ENCODE measurements at regions not wholly inside any gene's neighbourhood (a gene's known extent, or its start where the extent isn't known, plus 50 kb on each side); places are given as distances from the start of the nearest gene placed in this dataset.

DNA sequence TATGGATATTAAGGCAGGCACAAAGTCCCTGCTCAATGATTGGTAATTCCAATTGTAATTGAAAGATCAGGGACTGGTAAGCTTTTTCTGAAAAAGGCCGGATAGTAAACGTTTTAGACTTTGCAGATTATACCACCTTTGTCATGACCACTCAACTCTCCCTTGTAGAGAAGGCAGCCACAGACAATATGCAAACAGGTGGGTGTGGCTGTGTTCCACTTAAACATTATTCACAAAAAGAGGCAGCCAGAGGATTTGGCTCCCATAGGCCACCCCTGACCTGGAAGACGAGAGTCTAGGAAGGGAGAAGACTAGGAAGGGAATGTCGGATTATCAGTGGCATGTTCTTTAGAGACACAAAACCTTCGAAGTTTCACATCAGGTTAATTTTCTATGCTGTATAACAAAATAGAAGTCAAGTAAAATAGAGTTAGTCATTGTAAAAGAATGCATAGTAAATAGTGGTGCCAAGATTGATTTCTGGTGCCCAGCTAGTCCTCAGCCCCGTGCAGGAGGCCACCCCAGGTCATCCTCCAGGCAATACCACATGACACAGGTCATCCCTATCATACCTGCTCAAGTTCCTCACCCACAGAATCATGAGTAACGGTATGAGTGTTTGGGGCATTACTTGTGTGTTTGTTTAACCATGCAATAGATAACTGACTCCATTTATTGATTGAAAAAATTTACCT, 193.8 kb downstream of the PLPP4 start:
- ATAC-seq = no peak
- no peaks in the 10 kb centered on the region for H3K9me3 ChIP-seq (replicated peaks; ENCODE audit: control insufficient read depth, insufficient read depth, low read depth, low read length)

GRCh38 chr10:120656107-120656506, 195.1 kb upstream of the WDR11 start:
- in situ Hi-C loops (cut with MboI) = no loop called here
- no peak for DNase-seq (ENCODE audit: extremely low read depth in 1 of 4, low spot score in 3 of 4)
- no peaks in the 10 kb centered on the region; the same call in 1 of the 2 replicates for H4K20me1 ChIP-seq (replicated peaks; ENCODE audit: control insufficient read depth, insufficient read depth, low read length)
- no peaks in the 10 kb centered on the region for H3K79me2 ChIP-seq (ENCODE audit: control insufficient read depth, insufficient read depth, low read length)
- no peaks in the 10 kb centered on the region for H3K36me3 ChIP-seq (ENCODE audit: control insufficient read depth, insufficient read depth, low read length)
- H3K4me1 ChIP-seq (replicated peaks in 1 of 2; ENCODE audit: control insufficient read depth in 2 of 2, insufficient read depth in 2 of 2, low read length in 2 of 2) = no peaks in the 10 kb centered on the region
- 0% methylated on average over 2 of the region's 2 CpGs for WGBS (ENCODE audit: insufficient coverage, low coverage, missing lambda C conversion rate)
- ATAC-seq = no peak
- H3K9ac ChIP-seq (ENCODE audit: insufficient read depth in 1 of 2, low read depth in 2 of 2, low read length in 2 of 2) = no peak overlapping the region
- H3K9me3 ChIP-seq (replicated peaks; ENCODE audit: control insufficient read depth, insufficient read depth, low read depth, low read length) = no peaks in the 10 kb centered on the region
- H3K27me3 ChIP-seq (ENCODE audit: control insufficient read depth in 2 of 2, insufficient read depth in 2 of 2, low read length in 2 of 2) = no peaks in the 10 kb centered on the region
- intact Hi-C loops (cut with micrococcal nuclease) = no loop called here
- no peaks in the 10 kb centered on the region for H3K9me1 ChIP-seq (ENCODE audit: control insufficient read depth, insufficient read depth, low read length)
- H3K4me2 ChIP-seq (ENCODE audit: insufficient read depth, low read length) = no peak overlapping the region
- POLR2A ChIA-PET = no interaction called here
- no peak overlapping the region for H2AFZ ChIP-seq (ENCODE audit: low read depth, low read length)
- H3K27ac ChIP-seq (ENCODE audit: extremely low read depth, low read depth, low read length) = no peak overlapping the region
- BruUV-seq (replicated peaks) = no TSS peak
- no peak for FAIRE-seq
- H3K4me3 ChIP-seq = no peak overlapping the region
- CTCF ChIA-PET (ENCODE audit: low intra/inter-chr PET ratio) = no interaction called here
- no peak for TF ChIP-seq THAP7 (CRISPR knock-in tag; IDR thresholded peaks at IDR 0.05)
- TF ChIP-seq, protein P1, sequence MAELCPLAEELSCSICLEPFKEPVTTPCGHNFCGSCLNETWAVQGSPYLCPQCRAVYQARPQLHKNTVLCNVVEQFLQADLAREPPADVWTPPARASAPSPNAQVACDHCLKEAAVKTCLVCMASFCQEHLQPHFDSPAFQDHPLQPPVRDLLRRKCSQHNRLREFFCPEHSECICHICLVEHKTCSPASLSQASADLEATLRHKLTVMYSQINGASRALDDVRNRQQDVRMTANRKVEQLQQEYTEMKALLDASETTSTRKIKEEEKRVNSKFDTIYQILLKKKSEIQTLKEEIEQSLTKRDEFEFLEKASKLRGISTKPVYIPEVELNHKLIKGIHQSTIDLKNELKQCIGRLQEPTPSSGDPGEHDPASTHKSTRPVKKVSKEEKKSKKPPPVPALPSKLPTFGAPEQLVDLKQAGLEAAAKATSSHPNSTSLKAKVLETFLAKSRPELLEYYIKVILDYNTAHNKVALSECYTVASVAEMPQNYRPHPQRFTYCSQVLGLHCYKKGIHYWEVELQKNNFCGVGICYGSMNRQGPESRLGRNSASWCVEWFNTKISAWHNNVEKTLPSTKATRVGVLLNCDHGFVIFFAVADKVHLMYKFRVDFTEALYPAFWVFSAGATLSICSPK (IDR thresholded peaks at IDR 0.05; ENCODE audit: borderline replicate concordance) = no peak
- TF ChIP-seq ZNF699 (CRISPR knock-in tag; IDR thresholded peaks at IDR 0.05; ENCODE audit: insufficient replicate concordance) = no peak
- TF ChIP-seq ZNF232 (CRISPR knock-in tag; IDR thresholded peaks at IDR 0.05) = no peak
- no peak for TF ChIP-seq ARID2 (IDR thresholded peaks at IDR 0.05)
- no peak for TF ChIP-seq POLR2G (IDR thresholded peaks at IDR 0.05; ENCODE audit: low read depth, low read length)
- TF ChIP-seq MAFG (tag; conservative IDR thresholded peaks at IDR 0.05) = no peak
- TF ChIP-seq SMARCB1 (IDR thresholded peaks at IDR 0.05; ENCODE audit: insufficient read length, low read depth) = no peak
- TF ChIP-seq CLOCK (CRISPR knock-in tag; IDR thresholded peaks at IDR 0.05; ENCODE audit: borderline replicate concordance) = no peak

More for the DNA sequence above, 193.8 kb downstream of the PLPP4 start:
- Histone ChIP-seq H4K20me1 (replicated peaks; ENCODE audit: control insufficient read depth, insufficient read depth, low read length) (no peaks in the 10 kb centered on the region), H3K9me1 (ENCODE audit: control insufficient read depth, insufficient read depth, low read length) (no peaks in the 10 kb centered on the region), H2AFZ (ENCODE audit: low read depth, low read length) (no peak overlapping the region), H3K36me3 (ENCODE audit: control insufficient read depth, insufficient read depth, low read length) (no peaks in the 10 kb centered on the region), H3K4me2 (ENCODE audit: insufficient read depth, low read length) (no peak overlapping the region), H3K27me3 (ENCODE audit: control insufficient read depth in 2 of 2, insufficient read depth in 2 of 2, low read length in 2 of 2) (no peaks in the 10 kb centered on the region), H3K9ac (ENCODE audit: insufficient read depth in 1 of 2, low read depth in 2 of 2, low read length in 2 of 2) (no peak overlapping the region), H3K27ac (ENCODE audit: extremely low read depth, low read depth, low read length) (no peak overlapping the region), H3K4me3 (no peak overlapping the region), H3K4me1 (replicated peaks in 1 of 2; ENCODE audit: control insufficient read depth in 2 of 2, insufficient read depth in 2 of 2, low read length in 2 of 2) (no peaks in the 10 kb centered on the region), H3K79me2 (ENCODE audit: control insufficient read depth, insufficient read depth, low read length) (no peaks in the 10 kb centered on the region)
- POLR2A ChIA-PET = no interaction called here
- in situ Hi-C loops (cut with MboI) (no loop called here), intact Hi-C loops (cut with micrococcal nuclease) (no loop called here)
- WGBS (ENCODE audit: insufficient coverage, low coverage, missing lambda C conversion rate) = 0% methylated on average over 5 of the region's 7 CpGs
- BruUV-seq (replicated peaks) = no TSS peak
- CTCF ChIA-PET (ENCODE audit: low intra/inter-chr PET ratio) = no interaction called here
- TF ChIP-seq RBBP5 (IDR thresholded peaks at IDR 0.05; ENCODE audit: borderline replicate concordance, insufficient read depth, low read length, poor library complexity, severe bottlenecking) (no peak), EHMT2 (IDR thresholded peaks at IDR 0.05) (no peak), HIVEP1 (CRISPR knock-in tag; IDR thresholded peaks at IDR 0.05) (no peak)
- FAIRE-seq (no peak), DNase-seq (ENCODE audit: extremely low read depth in 1 of 4, low spot score in 3 of 4) (no peak)
